ENCODE measurements at regions not wholly inside any gene's neighbourhood (a gene's known extent, or its start where the extent isn't known, plus 50 kb on each side); places are given as distances from the start of the nearest gene placed in this dataset.

DNA sequence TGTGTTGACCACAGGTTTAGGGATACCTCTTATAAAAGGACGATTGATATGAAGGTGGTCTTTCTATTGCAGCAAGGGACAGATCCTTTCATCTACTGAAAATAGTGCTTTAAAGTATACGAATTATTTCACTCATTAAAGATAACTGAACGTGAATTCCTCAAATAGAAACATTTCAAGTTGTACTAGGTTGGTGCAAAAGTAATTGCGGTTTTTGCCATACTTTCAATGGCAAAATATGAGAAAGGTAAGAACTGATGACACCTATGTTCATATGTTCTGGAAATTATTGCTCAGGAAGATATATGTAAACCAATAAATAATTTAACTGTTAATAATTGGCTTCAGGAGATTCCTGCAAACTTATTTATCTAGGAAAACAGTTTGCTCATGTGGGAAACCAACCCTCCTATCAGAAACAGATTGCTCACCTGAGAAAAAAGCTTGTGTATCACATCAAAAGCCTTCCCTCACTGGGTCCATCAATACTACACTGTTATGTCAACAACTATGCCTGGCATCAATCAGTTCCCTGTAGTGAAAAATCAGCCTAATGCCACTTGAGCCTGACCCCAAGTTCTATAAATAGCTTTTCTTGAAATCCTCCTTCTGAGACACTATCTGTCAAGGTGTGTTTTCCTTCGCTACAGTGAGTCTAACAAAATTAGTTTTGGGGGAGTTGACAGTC is 81.5 kb upstream of the ACSL3 start:
- Histone ChIP-seq H3K4me1 (ENCODE audit: control insufficient read depth, insufficient read depth, low read length) (peaks cover 2% of the 10 kb centered on the region; the same call in 1 of the 2 replicates), H3K27ac (ENCODE audit: extremely low read depth, low read depth, low read length) (no peak overlapping the region), H3K9me3 (ENCODE audit: control insufficient read depth, insufficient read depth, low read depth, low read length) (no peaks in the 10 kb centered on the region), H3K4me3 (ENCODE audit: low read depth, low read length) (no peak overlapping the region), H3K36me3 (ENCODE audit: control insufficient read depth in 2 of 2, insufficient read depth in 1 of 2, low read length in 2 of 2) (no peaks in the 10 kb centered on the region)
- ChIA-PET CTCF (no interaction called here), POLR2A (no interaction called here)
- no peak for TF ChIP-seq ZNF843 (tag by site-specific recombination; IDR thresholded peaks at IDR 0.05)
- TF ChIP-seq HOXD13 (CRISPR knock-in tag; IDR thresholded peaks at IDR 0.05; ENCODE audit: borderline replicate concordance): no peak
- no peak for TF ChIP-seq ZNF585B (tag by site-specific recombination; IDR thresholded peaks at IDR 0.05)
- TF ChIP-seq ZBTB8A (tag by site-specific recombination; IDR thresholded peaks at IDR 0.05): no peak

- peaks cover 2% of the 10 kb centered on the region; the same call in 1 of the 2 replicates for H3K4me1 ChIP-seq (ENCODE audit: control insufficient read depth, insufficient read depth, low read length)
- H3K27ac ChIP-seq (ENCODE audit: extremely low read depth, low read depth, low read length): no peak overlapping the region
- TF ChIP-seq ZNF658 (tag by site-specific recombination; IDR thresholded peaks at IDR 0.05): no peak
- no peak for TF ChIP-seq ZNF211 (tag by site-specific recombination; IDR thresholded peaks at IDR 0.05; ENCODE audit: low read depth)
- TF ChIP-seq, protein P1, sequence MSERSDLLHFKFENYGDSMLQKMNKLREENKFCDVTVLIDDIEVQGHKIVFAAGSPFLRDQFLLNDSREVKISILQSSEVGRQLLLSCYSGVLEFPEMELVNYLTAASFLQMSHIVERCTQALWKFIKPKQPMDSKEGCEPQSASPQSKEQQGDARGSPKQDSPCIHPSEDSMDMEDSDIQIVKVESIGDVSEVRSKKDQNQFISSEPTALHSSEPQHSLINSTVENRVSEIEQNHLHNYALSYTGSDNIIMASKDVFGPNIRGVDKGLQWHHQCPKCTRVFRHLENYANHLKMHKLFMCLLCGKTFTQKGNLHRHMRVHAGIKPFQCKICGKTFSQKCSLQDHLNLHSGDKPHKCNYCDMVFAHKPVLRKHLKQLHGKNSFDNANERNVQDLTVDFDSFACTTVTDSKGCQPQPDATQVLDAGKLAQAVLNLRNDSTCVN (tag by site-specific recombination; optimal IDR thresholded peaks at IDR 0.05): no peak
- no peak for TF ChIP-seq GFI1B (tag by site-specific recombination; IDR thresholded peaks at IDR 0.05)
- TF ChIP-seq ZNF23 (tag by site-specific recombination; IDR thresholded peaks at IDR 0.05; ENCODE audit: borderline replicate concordance): no peak
- TF ChIP-seq PBX3 (CRISPR knock-in tag; IDR thresholded peaks at IDR 0.05): no peak
- no peak for TF ChIP-seq ZNF341 (tag by site-specific recombination; IDR thresholded peaks at IDR 0.05; ENCODE audit: low read depth)
- CTCF ChIA-PET: no interaction called here
- H3K36me3 ChIP-seq (ENCODE audit: control insufficient read depth in 2 of 2, insufficient read depth in 1 of 2, low read length in 2 of 2): no peaks in the 10 kb centered on the region
- no peak overlapping the region for H3K4me3 ChIP-seq (ENCODE audit: low read depth, low read length)
- POLR2A ChIA-PET: no interaction called here
- no peaks in the 10 kb centered on the region for H3K9me3 ChIP-seq (ENCODE audit: control insufficient read depth, insufficient read depth, low read depth, low read length)
Observed at GRCh38 chr2:222780051-222780450, 80.8 kb upstream of the ACSL3 start.

DNA sequence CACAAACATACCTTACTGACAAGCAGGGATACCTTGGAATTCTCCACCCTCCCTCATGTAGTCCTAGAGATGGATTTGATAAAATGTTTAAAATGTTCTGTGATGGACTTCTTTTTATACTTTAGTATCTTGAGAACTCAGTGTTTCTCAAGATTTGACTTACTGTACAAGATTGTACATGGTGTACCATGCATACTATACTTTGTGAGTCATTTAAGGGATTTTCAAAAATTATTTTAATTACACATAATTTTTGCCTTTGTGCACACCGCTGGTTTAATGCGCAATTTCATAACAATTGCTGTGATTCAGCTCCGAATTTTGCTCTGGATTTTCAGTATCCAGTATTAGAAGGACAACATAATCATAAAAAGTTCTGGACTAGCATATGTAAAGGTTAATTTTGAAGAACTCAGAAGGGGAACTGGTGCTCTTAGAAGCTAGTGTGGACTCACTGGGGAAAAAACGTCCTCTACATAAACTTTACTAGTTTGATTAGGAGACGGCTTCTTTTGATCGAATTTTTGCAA is 78.6 kb upstream of the ACSL3 start:
- ChIA-PET POLR2A (interaction anchor here (1.3 kb wide), 1 partner anchor 73 kb away, joined by 3 read pairs; no protein-coding TSS in a partner anchor), CTCF (no interaction called here)
- no peak for TF ChIP-seq GLIS2 (tag by site-specific recombination; IDR thresholded peaks at IDR 0.05)
- no peak for TF ChIP-seq ZNF114 (tag by site-specific recombination; IDR thresholded peaks at IDR 0.05)
- no peak for TF ChIP-seq GFI1B (tag by site-specific recombination; IDR thresholded peaks at IDR 0.05)
- no peak for TF ChIP-seq ZNF76 (tag by site-specific recombination; IDR thresholded peaks at IDR 0.05; ENCODE audit: borderline replicate concordance, low read depth)
- TF ChIP-seq ZNF843 (tag by site-specific recombination; IDR thresholded peaks at IDR 0.05): no peak
- TF ChIP-seq ZNF274 (IDR thresholded peaks at IDR 0.05; ENCODE audit: low read length): no peak
- TF ChIP-seq ZNF274 (tag by site-specific recombination; IDR thresholded peaks at IDR 0.05; ENCODE audit: borderline replicate concordance): no peak
- TF ChIP-seq ZNF768 (tag by site-specific recombination; IDR thresholded peaks at IDR 0.05): no peak
- no peak for TF ChIP-seq ZNF24 (tag by site-specific recombination; IDR thresholded peaks at IDR 0.05)
- TF ChIP-seq, protein P2, sequence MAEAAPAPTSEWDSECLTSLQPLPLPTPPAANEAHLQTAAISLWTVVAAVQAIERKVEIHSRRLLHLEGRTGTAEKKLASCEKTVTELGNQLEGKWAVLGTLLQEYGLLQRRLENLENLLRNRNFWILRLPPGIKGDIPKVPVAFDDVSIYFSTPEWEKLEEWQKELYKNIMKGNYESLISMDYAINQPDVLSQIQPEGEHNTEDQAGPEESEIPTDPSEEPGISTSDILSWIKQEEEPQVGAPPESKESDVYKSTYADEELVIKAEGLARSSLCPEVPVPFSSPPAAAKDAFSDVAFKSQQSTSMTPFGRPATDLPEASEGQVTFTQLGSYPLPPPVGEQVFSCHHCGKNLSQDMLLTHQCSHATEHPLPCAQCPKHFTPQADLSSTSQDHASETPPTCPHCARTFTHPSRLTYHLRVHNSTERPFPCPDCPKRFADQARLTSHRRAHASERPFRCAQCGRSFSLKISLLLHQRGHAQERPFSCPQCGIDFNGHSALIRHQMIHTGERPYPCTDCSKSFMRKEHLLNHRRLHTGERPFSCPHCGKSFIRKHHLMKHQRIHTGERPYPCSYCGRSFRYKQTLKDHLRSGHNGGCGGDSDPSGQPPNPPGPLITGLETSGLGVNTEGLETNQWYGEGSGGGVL (tag by site-specific recombination; IDR thresholded peaks at IDR 0.05): no peak
- no peak for TF ChIP-seq ZBTB8A (tag by site-specific recombination; IDR thresholded peaks at IDR 0.05)
- no peak for TF ChIP-seq ZNF302 (tag by site-specific recombination; IDR thresholded peaks at IDR 0.05; ENCODE audit: low read depth)
- TF ChIP-seq KLF8 (tag by site-specific recombination; IDR thresholded peaks at IDR 0.05): no peak
- TF ChIP-seq, protein P3, sequence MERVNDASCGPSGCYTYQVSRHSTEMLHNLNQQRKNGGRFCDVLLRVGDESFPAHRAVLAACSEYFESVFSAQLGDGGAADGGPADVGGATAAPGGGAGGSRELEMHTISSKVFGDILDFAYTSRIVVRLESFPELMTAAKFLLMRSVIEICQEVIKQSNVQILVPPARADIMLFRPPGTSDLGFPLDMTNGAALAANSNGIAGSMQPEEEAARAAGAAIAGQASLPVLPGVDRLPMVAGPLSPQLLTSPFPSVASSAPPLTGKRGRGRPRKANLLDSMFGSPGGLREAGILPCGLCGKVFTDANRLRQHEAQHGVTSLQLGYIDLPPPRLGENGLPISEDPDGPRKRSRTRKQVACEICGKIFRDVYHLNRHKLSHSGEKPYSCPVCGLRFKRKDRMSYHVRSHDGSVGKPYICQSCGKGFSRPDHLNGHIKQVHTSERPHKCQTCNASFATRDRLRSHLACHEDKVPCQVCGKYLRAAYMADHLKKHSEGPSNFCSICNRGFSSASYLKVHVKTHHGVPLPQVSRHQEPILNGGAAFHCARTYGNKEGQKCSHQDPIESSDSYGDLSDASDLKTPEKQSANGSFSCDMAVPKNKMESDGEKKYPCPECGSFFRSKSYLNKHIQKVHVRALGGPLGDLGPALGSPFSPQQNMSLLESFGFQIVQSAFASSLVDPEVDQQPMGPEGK (tag by site-specific recombination; IDR thresholded peaks at IDR 0.05): no peak
- no peak for TF ChIP-seq SP3 (tag by site-specific recombination; IDR thresholded peaks at IDR 0.05)
- no peak for TF ChIP-seq ZNF155 (tag by site-specific recombination; IDR thresholded peaks at IDR 0.05)
- TF ChIP-seq ZNF830 (tag by site-specific recombination; IDR thresholded peaks at IDR 0.05; ENCODE audit: low read depth): no peak
- Histone ChIP-seq H3K4me3 (ENCODE audit: low read depth, low read length) (no peak overlapping the region), H3K27ac (ENCODE audit: extremely low read depth, low read depth, low read length) (no peak overlapping the region), H3K9me3 (ENCODE audit: control insufficient read depth, insufficient read depth, low read depth, low read length) (no peaks in the 10 kb centered on the region), H3K36me3 (ENCODE audit: control insufficient read depth in 2 of 2, insufficient read depth in 1 of 2, low read length in 2 of 2) (no peaks in the 10 kb centered on the region), H3K4me1 (ENCODE audit: control insufficient read depth, insufficient read depth, low read length) (no peaks in the 10 kb centered on the region)
